BJ (cell line): ENCODE measurements at regions not wholly inside any gene's neighbourhood (a gene's known extent, or its start where the extent isn't known, plus 50 kb on each side); places are given as distances from the start of the nearest gene placed in this dataset.

Experiments
- CTCF ChIA-PET: fragments of 350-600 bp; formaldehyde crosslinking; extraction: SDS; loops from one replicate; lab custom pipeline; 2021; ENCODE audit warnings: antibody characterized with exemption, inconsistent platforms; lab: Yijun Ruan, JAX
- POLR2A ChIA-PET: fragments of 300-600 bp; sonication (Branson Sonifier 250); formaldehyde crosslinking; extraction: SDS; loops from one replicate; lab custom pipeline; 2021; ENCODE audit warnings: antibody characterized with exemption; lab: Charles Lee
- DNase-seq: peaks from one replicate; pipeline ENCODE4 v3.0.0-alpha.2; 2011; ENCODE audit warnings: low read depth
- H3K27me3 ChIP-seq: 2 replicates; pipeline ENCODE4 v1.6.0; 2011; ENCODE audit warnings: low read length; ENCODE audit not compliant: control insufficient read depth, insufficient read depth
- H3K36me3 ChIP-seq: 2 replicates; pipeline ENCODE4 v1.5.1; 2011; ENCODE audit warnings: low read length; ENCODE audit not compliant: control insufficient read depth, insufficient read depth
- H3K4me3 ChIP-seq: 2 replicates; pipeline ENCODE4 v1.5.1; 2011; ENCODE audit warnings: low read depth, mild to moderate bottlenecking, control low read depth, low read length
- TF ChIP-seq, protein P1 (sequence below): IDR thresholded peaks from 2 replicates; pipeline ENCODE4 v1.5.1; 2011; ENCODE audit warnings: low read depth, mild to moderate bottlenecking, control low read depth, inconsistent platforms, low read length, moderate library complexity; ENCODE audit not compliant: insufficient read depth

DNA sequence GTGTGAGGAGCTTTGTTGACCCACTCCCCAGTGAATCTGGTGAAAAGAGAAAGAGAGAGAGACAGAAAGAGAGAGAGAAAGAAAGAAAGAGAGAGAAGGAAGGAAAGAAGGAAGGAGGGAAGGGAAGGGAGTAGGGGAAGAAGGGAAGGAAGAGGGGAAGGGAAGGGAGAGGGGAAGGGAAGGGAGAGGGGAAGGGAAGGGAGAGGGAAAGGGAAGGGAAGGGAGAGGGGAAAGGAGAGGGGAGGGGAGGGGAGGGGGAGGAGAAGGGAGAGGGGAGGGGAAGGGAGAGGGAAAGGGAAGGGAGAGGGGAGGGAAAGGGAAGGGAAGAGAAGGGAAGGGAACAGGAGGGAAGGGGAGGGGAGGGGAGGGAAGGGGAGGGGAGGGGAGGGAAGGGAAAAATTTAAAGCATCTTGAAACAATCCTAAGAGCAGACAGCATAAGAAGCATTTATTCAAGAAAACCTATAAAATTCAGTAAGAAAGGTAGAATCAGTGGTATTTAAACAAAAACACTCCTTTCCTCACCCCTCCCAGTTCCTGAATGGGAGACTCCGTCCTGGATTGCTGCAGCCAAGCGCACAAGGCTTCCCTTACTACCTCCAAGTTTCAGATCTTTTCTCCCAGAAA is 846.2 kb upstream of the POM121L12 start:
- H3K36me3 ChIP-seq = no peaks in the 10 kb centered on the region
- no peak for DNase-seq
- no peaks in the 10 kb centered on the region for H3K27me3 ChIP-seq
- ChIA-PET POLR2A (no interaction called here), CTCF (no interaction called here)
- H3K4me3 ChIP-seq = no peak overlapping the region
- TF ChIP-seq, protein P1, sequence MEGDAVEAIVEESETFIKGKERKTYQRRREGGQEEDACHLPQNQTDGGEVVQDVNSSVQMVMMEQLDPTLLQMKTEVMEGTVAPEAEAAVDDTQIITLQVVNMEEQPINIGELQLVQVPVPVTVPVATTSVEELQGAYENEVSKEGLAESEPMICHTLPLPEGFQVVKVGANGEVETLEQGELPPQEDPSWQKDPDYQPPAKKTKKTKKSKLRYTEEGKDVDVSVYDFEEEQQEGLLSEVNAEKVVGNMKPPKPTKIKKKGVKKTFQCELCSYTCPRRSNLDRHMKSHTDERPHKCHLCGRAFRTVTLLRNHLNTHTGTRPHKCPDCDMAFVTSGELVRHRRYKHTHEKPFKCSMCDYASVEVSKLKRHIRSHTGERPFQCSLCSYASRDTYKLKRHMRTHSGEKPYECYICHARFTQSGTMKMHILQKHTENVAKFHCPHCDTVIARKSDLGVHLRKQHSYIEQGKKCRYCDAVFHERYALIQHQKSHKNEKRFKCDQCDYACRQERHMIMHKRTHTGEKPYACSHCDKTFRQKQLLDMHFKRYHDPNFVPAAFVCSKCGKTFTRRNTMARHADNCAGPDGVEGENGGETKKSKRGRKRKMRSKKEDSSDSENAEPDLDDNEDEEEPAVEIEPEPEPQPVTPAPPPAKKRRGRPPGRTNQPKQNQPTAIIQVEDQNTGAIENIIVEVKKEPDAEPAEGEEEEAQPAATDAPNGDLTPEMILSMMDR = no peak

DNA sequence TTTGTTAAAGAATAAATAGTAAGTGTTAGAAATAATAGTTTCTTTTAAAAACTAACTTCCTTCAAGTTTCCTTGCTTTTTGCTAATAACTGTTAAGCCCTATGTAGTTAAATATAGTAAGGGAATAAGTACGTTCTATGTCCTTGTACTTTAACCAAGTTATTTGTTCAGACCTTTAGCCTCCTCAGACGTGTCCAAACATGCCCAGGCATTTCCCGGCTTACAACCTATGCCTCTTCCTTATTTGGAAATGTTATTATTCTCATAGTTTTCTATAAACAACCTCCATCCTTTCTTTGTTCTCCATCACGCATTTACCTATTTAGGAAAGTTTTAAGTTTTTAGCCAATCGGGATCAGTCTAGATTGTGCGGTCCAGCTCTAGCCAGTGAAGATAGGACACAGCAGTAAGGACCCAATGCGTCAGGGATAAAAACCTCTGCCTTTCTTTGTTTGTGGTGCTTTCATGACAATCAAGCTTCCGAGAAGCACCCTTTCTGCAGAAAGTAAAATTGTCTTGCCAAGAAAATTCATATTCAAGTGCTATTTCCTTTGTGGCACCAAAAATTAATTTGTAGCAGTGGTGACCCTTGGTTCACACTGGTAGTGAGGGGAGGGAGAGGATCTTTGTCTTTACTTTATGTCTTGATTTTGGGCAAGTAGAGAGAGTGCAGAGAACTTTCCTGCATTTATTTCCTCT is 851.3 kb upstream of the POM121L12 start:
- CTCF ChIA-PET = no interaction called here
- TF ChIP-seq, protein P1 = no peak
- Histone ChIP-seq H3K27me3 (no peaks in the 10 kb centered on the region), H3K4me3 (no peak overlapping the region), H3K36me3 (no peaks in the 10 kb centered on the region)
- POLR2A ChIA-PET = no interaction called here
- DNase-seq = no peak

DNA sequence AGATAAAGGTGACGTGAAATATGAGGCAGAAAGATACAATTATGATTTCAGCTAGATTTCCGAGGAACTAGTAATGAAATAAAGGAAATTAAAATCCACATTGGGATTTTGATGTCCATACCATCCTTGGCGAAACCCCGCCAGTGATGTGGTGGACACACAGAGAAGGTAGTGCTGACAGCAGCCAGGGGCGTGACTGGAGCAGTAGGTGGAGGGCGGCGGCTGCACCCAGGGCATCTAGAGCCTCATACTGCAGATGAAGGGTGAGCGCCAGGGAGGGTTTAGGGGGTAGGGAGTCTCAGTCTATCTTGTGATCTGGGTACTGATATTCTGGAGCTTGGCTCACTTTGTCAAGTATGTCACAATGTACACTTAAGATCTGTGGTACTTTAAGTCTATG is 855.5 kb upstream of the POM121L12 start:
- H3K36me3 ChIP-seq = no peaks in the 10 kb centered on the region
- TF ChIP-seq, protein P1 = no peak
- POLR2A ChIA-PET = no interaction called here
- CTCF ChIA-PET = no interaction called here
- H3K27me3 ChIP-seq = no peaks in the 10 kb centered on the region
- H3K4me3 ChIP-seq = no peak overlapping the region
- no peak for DNase-seq

DNA sequence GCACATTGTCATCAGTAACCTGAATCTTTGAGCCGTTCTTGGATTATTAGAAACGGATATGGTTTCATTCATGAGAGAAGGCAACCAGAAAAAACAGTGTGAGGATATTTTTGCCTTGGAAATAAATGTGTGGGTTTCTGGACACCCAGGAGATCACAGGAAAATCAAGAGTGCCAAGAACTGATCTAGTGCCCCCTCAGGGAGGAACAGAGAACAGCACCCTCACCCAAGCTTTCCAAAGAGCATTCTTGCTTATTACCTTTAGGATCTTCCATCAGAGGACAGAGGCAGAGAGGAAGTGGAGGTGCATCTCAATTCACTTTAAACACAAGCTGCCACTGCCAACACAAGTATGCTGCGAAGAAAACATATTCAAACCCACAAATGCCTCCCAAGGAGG is 851.5 kb upstream of the COBL start:
- Histone ChIP-seq H3K27me3 (no peaks in the 10 kb centered on the region), H3K36me3 (no peaks in the 10 kb centered on the region), H3K4me3 (no peak overlapping the region)
- TF ChIP-seq, protein P1 = no peak
- DNase-seq = no peak
- ChIA-PET CTCF (no interaction called here), POLR2A (no interaction called here)

DNA sequence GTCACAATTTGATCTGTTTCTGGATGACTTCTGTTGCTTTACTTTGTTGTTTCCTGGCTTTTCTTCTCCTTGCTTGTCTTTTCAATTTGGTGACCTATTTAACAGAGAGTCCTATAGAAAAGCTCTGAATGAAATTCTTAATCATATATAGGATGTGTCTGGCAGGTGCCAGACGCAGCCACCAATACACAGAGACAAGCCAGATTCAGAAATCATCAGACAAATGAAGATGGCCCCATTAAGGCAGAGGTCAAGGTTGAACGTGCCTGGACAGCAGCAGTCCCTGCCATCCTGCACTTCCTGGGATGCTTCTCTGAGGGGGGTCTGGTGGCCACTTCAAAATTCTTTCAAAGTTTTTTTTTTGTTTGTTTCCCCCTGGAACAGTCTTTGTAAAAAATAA is 846.7 kb upstream of the COBL start:
- Histone ChIP-seq H3K36me3 (no peaks in the 10 kb centered on the region), H3K27me3 (no peaks in the 10 kb centered on the region), H3K4me3 (no peak overlapping the region)
- ChIA-PET CTCF (no interaction called here), POLR2A (no interaction called here)
- TF ChIP-seq, protein P1 = no peak
- DNase-seq = no peak
